Stomach (tissue), 8 donors: ENCODE measurements at regions not wholly inside any gene's neighbourhood (a gene's known extent, or its start where the extent isn't known, plus 50 kb on each side); places are given as distances from the start of the nearest gene placed in this dataset.

Experiments used
- DNase-seq, 2 donors: peaks; one replicate each; pipeline versions ENCODE4 v3.0.0 to v3.0.0-alpha.2; 2013 to 2019
- H3K27ac ChIP-seq, 5 donors: fragments of 200-600 bp in 4 of 5; sonication (generic) in 4 of 5; one replicate each; pipeline ENCODE4 v1.5.1; 2013 to 2019; ENCODE audit warnings: mild to moderate bottlenecking in 1 of 5, moderate library complexity in 1 of 5
- H3K27me3 ChIP-seq, 3 donors: fragments of 200-600 bp; sonication (generic); one replicate each; pipeline ENCODE4 v1.5.1; 2017 to 2019; ENCODE audit warnings: mixed run types in 1 of 3
- H3K36me3 ChIP-seq, 4 donors: fragments of 200-600 bp; sonication (generic); 1 replicate in 3 of 4; 2 replicates in 1 of 4; pipeline ENCODE4 v1.5.1; 2016 to 2019
- H3K4me1 ChIP-seq, 4 donors: fragments of 200-600 bp; sonication (generic); one replicate each; pipeline ENCODE4 v1.5.1; 2016 to 2019
- H3K4me3 ChIP-seq, 4 donors: fragments of 200-600 bp; sonication (generic) in 3 of 4; one replicate each; pipeline ENCODE4 v1.5.1; 2016 to 2019; ENCODE audit warnings: mild to moderate bottlenecking in 1 of 4
- H3K9me3 ChIP-seq, 4 donors: fragments of 200-600 bp; sonication (generic); one replicate each; pipeline ENCODE4 v1.5.1; 2016 to 2019
- CTCF ChIP-seq, 7 experiments: fragments of 450-650 bp in 4 of 7; fragments of 200-600 bp in 3 of 7; sonication (generic) in 3 of 7; IDR thresholded peaks; one replicate each; pipeline ENCODE4 v1.5.1; 2016 to 2019; ENCODE audit warnings: antibody characterized with exemption in 7 of 7, control low read depth in 2 of 7, mild to moderate bottlenecking in 1 of 7
- EP300 ChIP-seq: sonication (generic); formaldehyde crosslinking; IDR thresholded peaks from one replicate; pipeline ENCODE4 v1.6.1; 2017; ENCODE audit warnings: antibody characterized with exemption
- POLR2A ChIP-seq, 4 donors: fragments of 450-650 bp; IDR thresholded peaks; one replicate each; pipeline ENCODE4 v1.6.1; 2016; ENCODE audit warnings: antibody characterized with exemption in 4 of 4, control low read depth in 2 of 4, mild to moderate bottlenecking in 1 of 4, moderate library complexity in 1 of 4
- POLR2AphosphoS5 ChIP-seq, 3 donors: sonication (generic); formaldehyde crosslinking; IDR thresholded peaks; one replicate each; pipeline ENCODE4 v1.6.1; 2016; ENCODE audit warnings: antibody characterized with exemption in 3 of 3
- WGBS, 5 donors: extraction: QIAGEN DNeasy Blood & Tissue Kit in 3 of 5; methylation state at CpG; one replicate each; pipeline versions ENCODE4 v1.1.5 to v1.1.7; 2013 to 2018; 5-methylcytosine and 5-hydroxymethylcytosine counted together
- intact Hi-C: fragments of 100-400 bp; cut with DNase I; formaldehyde crosslinking; loops from one replicate; pipeline ENCODE4 v1.15.1; 2023; ENCODE audit warnings: low total_unique reads
- donor health status: healthy with polysubstance abuse.
- donor health status: Bipolar disorder and iron deficiency.
- donor health status: healthy.

GRCh38 chr13:65631078-65631477 lies 1599.1 kb downstream of the PCDH9 start:
- WGBS, 5 donors, result 72 to 80% (median 78%) methylated on average over 2 of the region's 2 CpGs
- no peaks in the 10 kb centered on the region for H3K9me3 ChIP-seq
- no peaks in the 10 kb centered on the region for H3K27me3 ChIP-seq
- no peak for DNase-seq
- intact Hi-C loops, result no loop called here
- H3K4me1 ChIP-seq, result no peaks in the 10 kb centered on the region
- H3K36me3 ChIP-seq, result no peaks in the 10 kb centered on the region
- no peak overlapping the region for H3K4me3 ChIP-seq
- H3K27ac ChIP-seq, result no peak overlapping the region
- TF ChIP-seq CTCF (IDR thresholded peaks at IDR 0.05) (no peak), POLR2A (IDR thresholded peaks at IDR 0.05) (no peak), EP300 (no peak), POLR2AphosphoS5 (IDR thresholded peaks at IDR 0.05) (no peak)

GRCh38 chr13:65629926-65630325 lies 1600.2 kb downstream of the PCDH9 start:
- Histone ChIP-seq H3K4me3 (no peak overlapping the region), H3K4me1 (no peaks in the 10 kb centered on the region), H3K36me3 (no peaks in the 10 kb centered on the region), H3K9me3 (no peaks in the 10 kb centered on the region), H3K27me3 (no peaks in the 10 kb centered on the region), H3K27ac (no peak overlapping the region)
- TF ChIP-seq POLR2A (IDR thresholded peaks at IDR 0.05), result no peak
- no peak for TF ChIP-seq CTCF (IDR thresholded peaks at IDR 0.05)
- no peak for TF ChIP-seq POLR2AphosphoS5 (IDR thresholded peaks at IDR 0.05)
- TF ChIP-seq EP300, result no peak
- no peak for DNase-seq
- 22 to 55% (median 36%) methylated on average over 2 of the region's 2 CpGs for WGBS, 5 donors
- intact Hi-C loops, result no loop called here

- H3K4me1 ChIP-seq, result no peaks in the 10 kb centered on the region
- TF ChIP-seq EP300, result no peak
- TF ChIP-seq POLR2AphosphoS5 (IDR thresholded peaks at IDR 0.05), result no peak
- no peak for TF ChIP-seq POLR2A (IDR thresholded peaks at IDR 0.05)
- TF ChIP-seq CTCF (IDR thresholded peaks at IDR 0.05), result no peak
- WGBS, 5 donors, result 84 to 95% (median 88%) methylated on average over 3 of the region's 3 CpGs
These were observed 1607.0 kb downstream of the PCDH9 start for GRCh38 chr13:65623148-65623547.

GRCh38 chr13:65615506-65615905 lies 1614.6 kb downstream of the PCDH9 start:
- Histone ChIP-seq H3K27me3 (no peaks in the 10 kb centered on the region), H3K4me3 (no peak overlapping the region), H3K4me1 (no peaks in the 10 kb centered on the region), H3K27ac (no peak overlapping the region), H3K9me3 (no peaks in the 10 kb centered on the region), H3K36me3 (no peaks in the 10 kb centered on the region)
- TF ChIP-seq POLR2AphosphoS5 (IDR thresholded peaks at IDR 0.05) (no peak), EP300 (no peak), POLR2A (IDR thresholded peaks at IDR 0.05) (no peak), CTCF (IDR thresholded peaks at IDR 0.05) (no peak)
- DNase-seq, result no peak
- intact Hi-C loops, result no loop called here
- WGBS, 5 donors, result 86 to 94% (median 91%) methylated on average over 3 of the region's 3 CpGs

More at GRCh38 chr13:65623148-65623547, 1607.0 kb downstream of the PCDH9 start:
- Histone ChIP-seq H3K27ac (no peak overlapping the region), H3K27me3 (no peaks in the 10 kb centered on the region), H3K4me3 (no peak overlapping the region), H3K9me3 (no peaks in the 10 kb centered on the region), H3K36me3 (no peaks in the 10 kb centered on the region)
- no peak for DNase-seq
- intact Hi-C loops, result no loop called here
